ENCODE measurements at regions not wholly inside any gene's neighbourhood (a gene's known extent, or its start where the extent isn't known, plus 50 kb on each side); places are given as distances from the start of the nearest gene placed in this dataset.

- TF ChIP-seq CTCF (IDR thresholded peaks at IDR 0.05; ENCODE audit: low read length) (no peak), EZH2 (IDR thresholded peaks at IDR 0.05; ENCODE audit: borderline replicate concordance, low read length) (no peak)
Observed at GRCh38 chr12:115203701-115204100, 519.7 kb upstream of the TBX3 start.

Measured in OCI-LY1 (cell line).